GM18519 (cell line): ENCODE measurements at regions not wholly inside any gene's neighbourhood (a gene's known extent, or its start where the extent isn't known, plus 50 kb on each side); places are given as distances from the start of the nearest gene placed in this dataset.

Source experiments
- ATAC-seq: cut with Tn5 transposase; IDR thresholded peaks from one replicate; pipeline ENCODE4 v1.9.1; 2021; ENCODE audit warnings: mild to moderate bottlenecking, moderate library complexity; ENCODE audit not compliant: unreplicated experiment, low FRiP score

- ATAC-seq = no peak
Measured at GRCh38 chr18:78159397-78159796, 820.2 kb upstream of the SALL3 start.

GRCh38 chr18:78160961-78161656, 818.5 kb upstream of the SALL3 start:
- ATAC-seq = no peak

GRCh38 chr18:78165525-78165924, 814.1 kb upstream of the SALL3 start:
- no peak for ATAC-seq

GRCh38 chr18:78168526-78168925, 811.1 kb upstream of the SALL3 start:
- ATAC-seq = no peak

- ATAC-seq = no peak
Measured at GRCh38 chr18:78169174-78169864, 810.3 kb upstream of the SALL3 start.

- no peak for ATAC-seq
Measured at GRCh38 chr18:78171954-78172353, 807.7 kb upstream of the SALL3 start.

GRCh38 chr18:78174737-78175136, 804.9 kb upstream of the SALL3 start:
- ATAC-seq = no peak

- no peak for ATAC-seq
Measured at GRCh38 chr18:78178812-78179211, 800.8 kb upstream of the SALL3 start.

- ATAC-seq = no peak
Measured at GRCh38 chr18:78180741-78181140, 798.9 kb upstream of the SALL3 start.

- no peak for ATAC-seq
Measured at GRCh38 chr18:78183815-78184214, 795.8 kb upstream of the SALL3 start.

- ATAC-seq = no peak
Measured at GRCh38 chr18:78191276-78191675, 788.3 kb upstream of the SALL3 start.

- ATAC-seq = no peak
Measured at GRCh38 chr18:78192054-78192453, 787.6 kb upstream of the SALL3 start.

GRCh38 chr18:78196280-78196679, 783.3 kb upstream of the SALL3 start:
- ATAC-seq = no peak

- no peak for ATAC-seq
Measured at GRCh38 chr18:78199002-78199401, 780.6 kb upstream of the SALL3 start.

- no peak for ATAC-seq
Measured at GRCh38 chr18:78199611-78200010, 780.0 kb upstream of the SALL3 start.

GRCh38 chr18:78207942-78208341, 771.7 kb upstream of the SALL3 start:
- ATAC-seq = no peak

GRCh38 chr18:78208461-78208860, 771.2 kb upstream of the SALL3 start:
- no peak for ATAC-seq

GRCh38 chr18:78213361-78213994, 766.1 kb upstream of the SALL3 start:
- no peak for ATAC-seq

GRCh38 chr18:78221496-78221895, 758.1 kb upstream of the SALL3 start:
- no peak for ATAC-seq

- ATAC-seq = no peak
Measured at GRCh38 chr18:78228974-78229373, 750.6 kb upstream of the SALL3 start.

- ATAC-seq = no peak
Measured at GRCh38 chr18:78230911-78231310, 748.7 kb upstream of the SALL3 start.

- no peak for ATAC-seq
Measured at GRCh38 chr18:78232196-78232595, 747.4 kb upstream of the SALL3 start.
